GM21526 (cell line): ENCODE measurements at regions not wholly inside any gene's neighbourhood (a gene's known extent, or its start where the extent isn't known, plus 50 kb on each side); places are given as distances from the start of the nearest gene placed in this dataset.
"Not testable (repeated sequence)": the region's sequence is repeated elsewhere in the genome, so short reads cannot be mapped to it uniquely, and the experiment has no call there.

Experiments
- ATAC-seq: cut with Tn5 transposase; IDR thresholded peaks from one replicate; pipeline ENCODE4 v1.9.1; 2021; ENCODE audit warnings: moderate library complexity; ENCODE audit not compliant: unreplicated experiment, low FRiP score

- ATAC-seq = no peak
Observed at GRCh38 chr14:30153717-30154116, 226.1 kb upstream of the PRKD1 start.

GRCh38 chr14:30156571-30156970 is 228.9 kb upstream of the PRKD1 start:
- no peak for ATAC-seq

- no peak for ATAC-seq
Observed at GRCh38 chr14:30158299-30158698, 230.7 kb upstream of the PRKD1 start.

GRCh38 chr14:30159374-30159773 is 231.7 kb upstream of the PRKD1 start:
- ATAC-seq = no peak

GRCh38 chr14:30160608-30161007 is 233.0 kb upstream of the PRKD1 start:
- no peak for ATAC-seq

- ATAC-seq = no peak
Observed at GRCh38 chr14:30162066-30162465, 234.4 kb upstream of the PRKD1 start.

- ATAC-seq = no peak
Observed at GRCh38 chr14:30165255-30165654, 237.6 kb upstream of the PRKD1 start.

GRCh38 chr14:30177781-30178180 is 250.1 kb upstream of the PRKD1 start:
- ATAC-seq = no peak

- ATAC-seq = no peak
Observed at GRCh38 chr14:30179381-30180130, 251.9 kb upstream of the PRKD1 start.

GRCh38 chr14:30180219-30180618 is 252.6 kb upstream of the PRKD1 start:
- ATAC-seq = no peak

GRCh38 chr14:30185832-30186231 is 258.2 kb upstream of the PRKD1 start:
- no peak for ATAC-seq

- ATAC-seq = no peak
Observed at GRCh38 chr14:30191639-30192279, 264.1 kb upstream of the PRKD1 start.

- no peak for ATAC-seq
Observed at GRCh38 chr14:30193101-30193500, 265.5 kb upstream of the PRKD1 start.

- no peak for ATAC-seq
Observed at GRCh38 chr14:30193845-30194501, 266.3 kb upstream of the PRKD1 start.

GRCh38 chr14:30194741-30195148 is 267.1 kb upstream of the PRKD1 start:
- ATAC-seq = no peak

- ATAC-seq = no peak
Observed at GRCh38 chr14:30195941-30196340, 268.3 kb upstream of the PRKD1 start.

GRCh38 chr14:30196861-30197260 is 269.2 kb upstream of the PRKD1 start:
- no peak for ATAC-seq

- not testable (repeated sequence) for ATAC-seq
Observed at GRCh38 chr14:30198720-30199119, 271.1 kb upstream of the PRKD1 start.

- ATAC-seq = no peak
Observed at GRCh38 chr14:30204431-30204980, 276.9 kb upstream of the PRKD1 start.

- ATAC-seq = no peak
Observed at GRCh38 chr14:30209136-30209535, 281.5 kb upstream of the PRKD1 start.

- no peak for ATAC-seq
Observed at GRCh38 chr14:30210630-30211029, 283.0 kb upstream of the PRKD1 start.
